Caki2 (cell line): ENCODE measurements at regions not wholly inside any gene's neighbourhood (a gene's known extent, or its start where the extent isn't known, plus 50 kb on each side); places are given as distances from the start of the nearest gene placed in this dataset.

Experiments used
- DNase-seq: peaks from one replicate; pipeline ENCODE4 v3.0.0-alpha.2; 2015; ENCODE audit warnings: low read depth
- in situ Hi-C: cut with HindIII; loops from 2 replicates; pipeline ENCODE4 v1.10.0; 2016; ENCODE audit warnings: low sequenced_read_pairs, low pct_unique_long_range_greater_than_20kb, mixed read lengths

- no peak for DNase-seq
- in situ Hi-C loops, result no loop called here
Measured at GRCh38 chr13:62321139-62321538, 905.5 kb upstream of the PCDH20 start.

- in situ Hi-C loops, result no loop called here
- DNase-seq, result peak; percentile 1
Measured at GRCh38 chr13:62320129-62321108, 904.8 kb upstream of the PCDH20 start.

DNA sequence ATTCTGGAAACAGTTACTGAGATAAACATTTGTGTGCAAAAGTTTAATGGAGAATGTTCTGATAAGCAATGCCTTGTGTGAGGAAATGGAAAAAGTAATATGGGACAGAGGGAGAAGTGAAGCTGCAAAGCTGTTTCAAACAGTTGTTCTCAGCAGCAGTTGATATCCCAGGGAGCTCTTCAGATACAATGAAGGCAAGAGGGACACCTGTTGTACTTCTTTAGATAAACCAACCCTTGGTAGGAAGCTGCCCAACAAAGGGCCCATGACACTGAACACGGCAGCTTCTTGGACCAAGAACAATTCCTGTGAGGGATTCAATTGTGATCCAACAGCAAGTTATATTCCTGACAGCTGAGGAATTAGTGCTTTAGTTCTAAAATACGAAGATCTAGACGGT is 894.3 kb upstream of the PCDH20 start:
- DNase-seq, result no peak
- in situ Hi-C loops, result no loop called here

GRCh38 chr13:62305756-62306155 is 890.1 kb upstream of the PCDH20 start:
- no peak for DNase-seq
- in situ Hi-C loops, result no loop called here

DNA sequence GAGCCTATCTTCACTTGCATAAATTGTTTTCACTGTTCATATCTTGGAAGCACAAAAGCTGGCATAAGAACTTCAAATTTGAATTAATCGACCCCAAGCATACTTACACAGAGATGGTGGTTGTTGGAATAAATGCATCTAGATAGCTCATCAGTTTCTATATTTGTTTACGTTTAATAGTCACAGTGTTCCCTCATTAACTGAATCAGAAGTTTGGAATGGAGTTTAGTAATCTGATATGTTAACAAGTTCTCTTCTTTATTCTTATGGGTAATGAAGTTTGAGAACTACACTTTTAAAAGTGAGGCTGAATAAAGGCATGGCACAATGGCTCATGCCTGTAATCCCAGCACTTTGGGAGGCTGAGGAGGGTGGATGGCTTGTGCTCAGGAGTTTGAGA is 886.7 kb upstream of the PCDH20 start:
- in situ Hi-C loops, result no loop called here
- no peak for DNase-seq

DNA sequence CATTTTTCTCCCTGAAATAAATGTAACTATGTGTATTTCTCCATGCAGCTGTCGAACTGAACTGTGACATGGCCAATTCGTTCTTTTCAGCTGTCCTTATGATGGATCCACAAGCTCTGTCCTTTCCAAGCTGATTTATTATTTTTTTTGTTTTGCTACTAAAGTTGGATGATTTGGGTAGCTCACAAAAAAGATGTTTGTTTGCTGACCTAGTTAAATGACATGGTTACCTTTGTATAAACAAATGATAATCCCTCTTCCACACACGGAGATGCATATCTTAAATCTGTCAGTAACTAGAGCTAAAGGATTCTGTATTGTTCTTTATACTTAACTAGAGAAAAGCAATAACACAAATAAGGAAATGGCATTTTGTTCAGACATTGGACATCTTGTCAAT is 884.3 kb upstream of the PCDH20 start:
- in situ Hi-C loops, result no loop called here
- DNase-seq, result no peak

GRCh38 chr13:62296812-62297211 is 881.2 kb upstream of the PCDH20 start:
- in situ Hi-C loops, result no loop called here
- no peak for DNase-seq

DNA sequence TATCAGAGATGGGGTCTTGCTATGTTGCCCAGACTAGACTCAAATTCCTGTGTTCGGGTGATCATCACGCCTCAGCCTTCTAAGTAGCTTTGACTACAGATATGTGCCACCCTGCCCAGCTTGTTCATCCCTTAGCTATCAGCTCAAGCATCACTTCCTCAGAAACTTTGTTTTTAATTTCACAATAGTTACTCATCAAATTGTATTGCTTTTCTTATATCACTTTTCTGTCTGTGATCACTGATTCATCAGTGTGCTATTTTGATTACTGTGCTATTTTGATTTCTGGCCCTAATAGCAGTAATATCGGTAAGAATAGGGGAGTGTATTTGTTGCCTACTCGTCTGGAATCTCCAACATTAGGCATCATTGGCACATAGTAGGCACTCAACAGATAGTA is 878.6 kb upstream of the PCDH20 start:
- in situ Hi-C loops, result no loop called here

GRCh38 chr13:62292714-62293480 is 877.2 kb upstream of the PCDH20 start:
- peak; percentile 3 for DNase-seq
- in situ Hi-C loops, result no loop called here

More for the DNA sequence above, 878.6 kb upstream of the PCDH20 start:
- no peak for DNase-seq

DNA sequence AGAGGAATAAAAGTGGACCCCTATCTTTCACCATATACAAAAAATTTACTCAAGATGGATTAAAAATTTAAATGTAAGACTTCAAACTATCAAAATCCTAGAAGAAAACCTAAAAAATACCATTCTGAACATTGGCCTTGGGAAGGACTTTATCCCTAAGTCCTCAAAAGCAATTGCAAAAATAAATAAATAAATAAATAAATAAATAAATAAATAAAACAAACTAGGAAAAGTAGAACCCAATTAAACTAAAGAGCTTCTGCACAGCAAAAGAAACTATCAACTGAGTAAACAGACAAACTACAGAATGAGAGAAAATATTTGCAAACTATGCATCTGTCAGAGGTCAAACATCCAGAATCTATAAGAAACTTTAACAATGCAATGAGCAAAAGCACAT is 874.9 kb upstream of the PCDH20 start:
- DNase-seq, result no peak
- in situ Hi-C loops, result no loop called here

GRCh38 chr13:62287764-62288163 is 872.1 kb upstream of the PCDH20 start:
- DNase-seq, result no peak
- in situ Hi-C loops, result no loop called here

- in situ Hi-C loops, result no loop called here
- no peak for DNase-seq
Measured at GRCh38 chr13:62280590-62280989, 864.9 kb upstream of the PCDH20 start.

DNA sequence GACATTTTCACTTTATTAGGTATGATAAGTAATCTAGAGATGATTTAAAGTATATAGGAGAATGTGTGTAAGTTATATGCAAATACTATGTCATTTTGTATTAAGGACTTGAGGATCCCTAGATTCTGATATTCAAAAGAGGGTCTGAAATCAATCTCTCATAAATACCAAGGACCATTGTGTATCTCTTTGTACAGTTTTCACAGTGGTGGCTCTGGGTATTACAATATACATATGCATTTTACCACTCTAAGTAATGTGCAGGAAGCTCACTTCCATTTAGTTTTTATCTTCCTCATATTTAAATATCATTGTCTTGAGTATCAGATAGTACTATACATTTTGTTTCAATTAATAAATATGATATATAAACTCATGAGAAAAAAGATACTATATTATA is 862.6 kb upstream of the PCDH20 start:
- DNase-seq, result no peak
- in situ Hi-C loops, result no loop called here

- DNase-seq, result no peak
- in situ Hi-C loops, result no loop called here
Measured at GRCh38 chr13:62251734-62252133, 836.1 kb upstream of the PCDH20 start.

DNA sequence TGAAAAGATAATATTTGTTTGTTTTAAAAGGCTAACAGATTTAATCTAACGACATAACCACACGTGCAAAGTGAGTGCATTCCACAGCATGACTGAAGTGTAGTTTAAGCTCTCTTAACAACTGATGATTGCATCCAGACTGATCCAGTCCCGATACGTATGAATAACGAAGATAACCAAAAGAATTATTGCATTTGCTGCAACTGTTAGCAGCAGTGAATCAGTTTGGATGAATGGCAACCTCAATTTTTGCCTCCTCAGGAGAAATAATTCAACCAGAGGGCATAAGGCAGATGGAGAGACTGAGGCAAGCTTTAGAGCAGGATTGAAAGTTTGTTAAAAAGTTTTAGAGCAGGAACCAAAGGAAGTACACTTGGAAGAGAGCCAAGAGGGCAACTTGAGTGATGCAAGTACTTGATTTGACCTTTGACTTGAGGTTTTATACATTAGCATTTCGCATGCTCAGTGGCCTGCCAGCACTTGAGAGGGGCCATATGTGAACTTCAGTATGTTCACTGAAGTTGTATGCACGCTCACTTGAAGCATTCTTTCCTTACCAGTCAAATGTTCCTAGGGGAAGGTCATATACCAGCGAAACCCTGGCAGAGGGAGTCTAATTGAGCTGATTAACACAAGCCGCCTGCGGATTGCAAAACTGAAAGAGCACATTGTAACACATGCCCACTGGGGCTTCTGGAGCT is 835.0 kb upstream of the PCDH20 start:
- in situ Hi-C loops, result no loop called here
- DNase-seq, result no peak

DNA sequence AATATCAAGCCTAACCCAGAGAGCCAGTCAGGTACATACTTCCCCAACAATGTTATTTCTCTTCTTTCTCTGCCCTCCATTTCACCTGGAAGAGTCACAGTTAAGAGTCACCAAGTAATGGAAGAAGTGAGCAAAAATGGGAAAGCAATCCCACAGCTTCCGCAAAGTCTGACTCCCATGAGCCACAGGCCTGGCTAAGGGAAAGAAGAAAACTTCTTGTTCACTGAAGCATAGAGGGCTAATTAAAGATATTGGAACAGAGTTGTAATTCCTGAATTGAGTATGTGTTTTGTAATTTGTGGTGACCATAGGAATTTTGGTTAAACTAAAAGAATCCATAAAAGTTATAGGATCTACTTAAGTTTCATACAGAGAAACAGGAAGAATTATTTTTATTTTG is 830.9 kb upstream of the PCDH20 start:
- in situ Hi-C loops, result no loop called here
- DNase-seq, result no peak

- in situ Hi-C loops, result no loop called here
- no peak for DNase-seq
Measured at GRCh38 chr13:62243106-62243505, 827.5 kb upstream of the PCDH20 start.

DNA sequence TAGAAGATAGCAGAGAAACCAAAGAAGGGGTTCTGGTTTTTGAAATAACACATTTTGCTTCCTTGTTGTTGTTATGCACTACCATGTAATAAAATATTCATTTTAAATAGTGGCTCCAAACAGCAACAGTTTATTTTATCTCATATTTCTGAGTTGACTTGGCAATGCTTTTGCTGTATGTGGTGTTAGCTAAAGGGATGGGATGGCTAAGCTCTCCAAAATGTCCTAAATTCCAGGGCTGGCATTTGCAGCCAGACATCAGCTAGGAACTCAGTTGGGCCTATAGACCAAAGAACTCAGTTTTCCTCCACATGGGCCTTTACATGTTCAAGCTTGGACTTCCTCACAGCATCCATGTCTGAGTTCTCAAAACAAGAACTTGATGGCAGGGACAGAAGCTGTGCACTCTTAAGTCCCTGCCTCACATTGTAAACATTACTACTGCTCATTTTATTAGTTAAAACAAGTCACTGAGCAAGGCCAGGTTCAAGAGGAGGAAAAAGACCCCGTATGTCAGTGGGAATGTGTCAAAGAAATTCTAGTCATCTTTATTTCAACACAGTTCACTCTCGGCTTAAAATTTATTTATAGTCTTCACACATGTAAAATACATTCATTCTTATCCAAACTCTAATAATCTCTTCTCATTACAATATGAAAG is 819.3 kb upstream of the PCDH20 start:
- no peak for DNase-seq
- in situ Hi-C loops, result no loop called here
